Skin epidermis (tissue), 12 donors: ENCODE measurements at regions not wholly inside any gene's neighbourhood (a gene's known extent, or its start where the extent isn't known, plus 50 kb on each side); places are given as distances from the start of the nearest gene placed in this dataset.
A peak's percentile ranks its signal among the peaks of the same experiment; 100 is the strongest.
"Not testable (repeated sequence)": the region's sequence is repeated elsewhere in the genome, so short reads cannot be mapped to it uniquely, and the experiment has no call there.

ENCODE experiments used
- H3K27ac ChIP-seq, 21 experiments: fragments of 200-600 bp; sonication (generic) in 11 of 21; one replicate each; pipeline ENCODE4 v1.5.0; 2020; ENCODE audit warnings: mild to moderate bottlenecking in 3 of 21, inconsistent platforms in 2 of 21, moderate library complexity in 2 of 21
- H3K4me3 ChIP-seq, 7 experiments: fragments of 200-600 bp; sonication (generic) in 2 of 7; one replicate each; pipeline ENCODE4 v1.5.0; 2020; ENCODE audit warnings: inconsistent platforms in 2 of 7, mild to moderate bottlenecking in 2 of 7, moderate library complexity in 1 of 7

DNA sequence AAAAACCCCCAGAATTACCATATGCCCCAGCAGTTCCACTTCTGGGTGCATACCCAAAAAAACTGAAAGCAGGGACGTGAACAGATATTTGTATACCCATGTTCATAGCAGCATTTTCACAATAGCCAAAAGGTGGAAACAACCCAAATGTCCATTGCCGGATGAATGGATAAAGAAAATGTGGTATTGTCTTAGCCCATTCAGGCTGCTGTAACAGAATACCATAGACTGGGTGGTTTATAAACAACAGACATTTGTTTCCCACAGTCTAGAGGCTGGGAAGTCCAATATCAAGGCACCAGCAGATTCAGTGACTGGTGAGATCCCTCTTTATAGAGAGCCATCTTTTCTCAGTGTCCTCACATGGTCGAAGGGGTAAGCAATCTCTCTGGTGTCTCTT lies 182.1 kb upstream of the ANKRD28 start:
- H3K27ac ChIP-seq = no peak overlapping the region
- H3K4me3 ChIP-seq = no peak overlapping the region

- H3K4me3 ChIP-seq = no peak overlapping the region
- peak overlapping the region in 8 of 21 experiments; percentile 2 to 84 (median 76) for H3K27ac ChIP-seq
Observed at GRCh38 chr3:15982243-15982642, 184.5 kb upstream of the ANKRD28 start.

DNA sequence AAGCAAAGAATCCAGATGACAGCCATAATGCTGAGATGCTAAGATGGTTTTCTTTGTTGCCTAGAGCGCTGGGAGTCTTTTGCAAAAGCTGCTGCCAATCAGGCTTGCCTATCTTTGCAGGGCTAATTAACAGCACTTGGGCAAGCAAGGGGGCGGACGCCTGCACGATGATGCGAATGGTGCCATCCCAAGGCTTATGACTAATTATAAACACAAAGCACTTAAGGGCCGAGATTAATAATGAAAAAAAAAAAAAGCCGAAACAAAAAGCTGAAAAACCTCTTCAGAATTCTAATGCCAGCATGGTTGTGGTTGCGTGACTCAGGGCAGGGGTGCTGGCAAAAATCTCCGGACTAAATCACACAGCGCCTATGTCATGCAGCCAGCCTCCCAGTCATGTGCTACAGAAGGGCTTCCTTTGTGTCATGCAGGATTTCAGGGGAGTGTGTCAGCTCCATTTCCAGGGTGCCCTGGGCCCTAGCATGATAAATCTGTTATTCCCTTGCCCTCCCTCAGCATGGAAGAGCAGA lies 185.0 kb upstream of the ANKRD28 start:
- Histone ChIP-seq H3K4me3 (no peak overlapping the region), H3K27ac (peak overlapping the region in 17 of 21 experiments; percentile 16 to 84 (median 59))

GRCh38 chr3:15983232-15983631 lies 185.5 kb upstream of the ANKRD28 start:
- H3K4me3 ChIP-seq = no peak overlapping the region
- peak overlapping the region in 17 of 21 experiments; percentile 16 to 84 (median 60) for H3K27ac ChIP-seq

DNA sequence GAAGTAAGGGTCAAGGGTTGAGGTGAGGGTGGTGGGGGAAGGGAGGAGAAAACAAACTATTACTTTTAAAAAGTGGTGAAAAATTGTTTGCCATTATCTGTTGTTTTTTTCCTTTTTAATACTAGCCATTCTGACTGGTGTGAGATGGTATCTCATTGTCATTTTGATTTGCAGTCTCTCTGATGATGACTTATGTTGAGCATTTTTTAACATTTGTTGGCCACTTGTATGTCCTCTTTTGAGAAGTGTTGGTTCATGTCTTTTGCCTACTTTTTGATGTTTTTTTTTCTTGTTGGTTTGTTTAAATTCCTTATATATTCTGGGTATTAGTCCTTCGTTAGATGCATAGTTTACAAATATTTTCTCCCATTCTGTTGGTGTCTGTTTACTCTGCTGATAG lies 185.9 kb upstream of the ANKRD28 start:
- peak overlapping the region in 15 of 21 experiments; percentile 16 to 84 (median 67) for H3K27ac ChIP-seq
- H3K4me3 ChIP-seq = no peak overlapping the region

- no peak overlapping the region for H3K27ac ChIP-seq
- no peak overlapping the region for H3K4me3 ChIP-seq
Observed at GRCh38 chr3:15989419-15989818, 185.1 kb upstream of the GALNT15 start.

DNA sequence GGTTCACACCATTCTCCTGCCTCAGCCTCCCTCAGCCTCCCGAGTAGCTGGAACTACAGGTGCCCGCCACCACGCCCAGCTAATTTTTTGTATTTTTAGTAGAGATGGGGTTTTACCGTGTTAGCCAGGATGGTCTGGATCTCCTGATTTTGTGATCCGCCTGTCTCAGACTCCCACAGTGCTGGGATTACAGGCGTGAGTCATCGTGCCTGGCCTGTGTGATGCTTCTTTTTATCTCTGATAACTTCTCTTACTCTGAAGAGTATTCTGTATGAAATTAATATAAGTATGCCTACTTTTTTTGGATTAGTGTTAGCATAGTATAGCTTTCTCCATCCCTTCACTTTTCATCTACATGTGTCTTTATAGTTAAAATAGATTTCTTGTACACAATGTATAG lies 180.8 kb upstream of the GALNT15 start:
- H3K27ac ChIP-seq, H3K4me3 ChIP-seq: not testable (repeated sequence)

DNA sequence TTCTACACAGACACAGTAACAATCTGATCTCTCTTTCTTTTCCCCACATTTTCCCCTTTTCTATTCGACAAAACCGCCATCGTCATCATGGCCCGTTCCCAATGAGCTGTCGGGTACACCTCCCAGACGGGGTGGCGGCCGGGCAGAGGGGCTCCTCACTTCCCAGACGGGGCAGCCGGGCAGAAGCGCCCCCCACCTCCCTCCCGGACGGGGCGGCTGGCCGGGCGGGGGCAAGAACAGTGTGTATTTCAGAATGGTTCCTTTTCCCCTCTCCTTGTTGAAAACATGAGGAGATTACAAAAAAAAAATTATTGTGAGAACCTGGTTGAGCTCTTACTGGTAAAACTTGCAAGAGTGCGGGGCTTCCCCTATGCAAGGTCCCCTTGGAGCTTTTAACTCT lies 178.0 kb upstream of the GALNT15 start:
- H3K27ac ChIP-seq, H3K4me3 ChIP-seq: not testable (repeated sequence)

DNA sequence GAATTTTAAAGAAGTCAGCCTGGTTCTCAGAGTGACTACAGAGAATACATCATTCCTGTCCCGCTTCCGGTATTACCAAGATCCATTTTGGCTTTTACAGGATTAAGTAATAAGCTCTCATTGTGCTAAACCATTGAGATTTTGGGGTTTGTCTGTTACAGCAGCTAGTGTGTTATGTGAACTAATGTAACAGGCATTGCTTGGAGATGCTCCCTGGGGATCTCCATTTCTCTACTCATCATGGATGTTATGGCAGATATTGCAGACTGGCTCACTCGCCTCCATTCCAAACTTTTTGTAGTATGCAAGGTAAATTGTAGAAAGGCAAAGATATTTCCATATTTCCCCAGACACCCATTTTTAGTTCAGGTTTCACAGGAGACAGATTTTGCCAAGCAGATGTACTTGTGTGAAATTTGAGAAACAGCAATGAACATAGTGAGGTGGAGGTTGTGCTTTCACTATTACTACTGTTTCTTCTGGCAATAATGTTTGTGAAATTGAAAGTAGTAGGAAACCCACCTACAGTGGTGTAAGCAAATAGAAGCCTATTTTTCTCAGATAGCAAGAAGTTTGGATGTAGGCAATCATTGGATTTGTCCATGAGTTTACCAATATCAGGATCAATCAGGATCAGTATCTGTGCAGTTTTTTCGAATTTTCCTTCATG lies 177.1 kb upstream of the GALNT15 start:
- no peak overlapping the region for H3K27ac ChIP-seq
- no peak overlapping the region for H3K4me3 ChIP-seq

DNA sequence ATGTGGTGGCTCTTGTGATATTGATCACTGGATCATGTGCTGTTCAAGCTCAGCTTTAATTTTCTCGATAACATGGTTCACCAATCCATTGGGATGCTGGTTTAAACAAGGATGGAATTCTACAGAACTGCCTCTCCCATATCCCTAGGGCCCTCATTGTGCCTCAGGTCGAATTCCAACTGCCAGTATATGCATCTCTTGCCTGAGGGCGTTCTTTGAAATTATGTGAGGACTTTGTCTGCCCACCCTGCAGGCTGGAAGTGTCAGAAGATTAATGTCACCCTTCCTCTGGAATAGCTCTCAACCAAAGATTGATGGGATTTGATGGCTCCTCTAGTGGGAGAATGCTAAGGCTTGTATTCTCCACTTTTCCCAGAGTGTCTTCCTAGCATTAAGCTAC lies 175.6 kb upstream of the GALNT15 start:
- Histone ChIP-seq H3K4me3 (no peak overlapping the region), H3K27ac (no peak overlapping the region)

GRCh38 chr3:16004812-16005211 lies 169.7 kb upstream of the GALNT15 start:
- no peak overlapping the region for H3K27ac ChIP-seq
- no peak overlapping the region for H3K4me3 ChIP-seq

DNA sequence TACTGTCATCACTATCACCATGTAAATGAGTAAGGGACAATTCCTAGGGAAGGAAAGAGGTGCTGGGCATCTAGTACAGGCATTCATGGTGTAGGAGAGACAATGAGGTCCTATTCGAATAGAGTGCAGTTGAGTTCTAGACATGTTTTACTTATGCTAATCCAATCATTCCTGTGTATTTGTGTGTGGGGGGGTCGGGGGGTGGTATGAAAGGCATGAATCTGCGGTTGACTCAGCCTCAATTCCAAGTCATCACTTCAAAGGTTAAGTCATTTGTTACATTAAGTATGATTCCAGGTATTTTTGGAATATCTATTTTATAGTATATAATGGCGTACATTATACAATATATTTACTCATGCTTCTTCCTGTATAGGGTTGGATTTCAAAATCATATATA lies 163.1 kb upstream of the GALNT15 start:
- no peak overlapping the region for H3K27ac ChIP-seq
- H3K4me3 ChIP-seq = no peak overlapping the region

GRCh38 chr3:16012086-16012485 lies 162.4 kb upstream of the GALNT15 start:
- Histone ChIP-seq H3K27ac (no peak overlapping the region), H3K4me3 (no peak overlapping the region)

GRCh38 chr3:16013568-16013967 lies 160.9 kb upstream of the GALNT15 start:
- H3K27ac ChIP-seq = no peak overlapping the region
- H3K4me3 ChIP-seq = no peak overlapping the region

DNA sequence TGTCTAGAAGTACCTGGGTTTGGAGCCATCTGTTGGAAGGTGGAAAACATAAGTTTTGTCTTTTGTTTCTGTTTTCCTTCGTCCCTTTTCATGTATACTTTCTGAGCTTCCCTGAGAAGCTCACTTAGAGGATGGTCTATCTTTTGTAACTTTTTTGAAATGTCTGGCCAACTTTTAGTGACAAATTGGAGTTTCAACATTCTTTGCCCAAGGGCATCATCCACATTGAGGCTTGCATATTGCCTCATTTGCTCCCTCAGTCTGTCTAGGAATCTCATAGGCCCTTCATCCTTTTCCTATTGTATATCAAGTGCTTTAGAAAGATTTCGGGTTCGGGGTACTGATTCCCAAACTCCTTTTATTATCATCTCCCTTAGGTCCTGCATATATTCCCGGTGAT lies 152.7 kb upstream of the GALNT15 start:
- H3K27ac ChIP-seq, H3K4me3 ChIP-seq: not testable (repeated sequence)

DNA sequence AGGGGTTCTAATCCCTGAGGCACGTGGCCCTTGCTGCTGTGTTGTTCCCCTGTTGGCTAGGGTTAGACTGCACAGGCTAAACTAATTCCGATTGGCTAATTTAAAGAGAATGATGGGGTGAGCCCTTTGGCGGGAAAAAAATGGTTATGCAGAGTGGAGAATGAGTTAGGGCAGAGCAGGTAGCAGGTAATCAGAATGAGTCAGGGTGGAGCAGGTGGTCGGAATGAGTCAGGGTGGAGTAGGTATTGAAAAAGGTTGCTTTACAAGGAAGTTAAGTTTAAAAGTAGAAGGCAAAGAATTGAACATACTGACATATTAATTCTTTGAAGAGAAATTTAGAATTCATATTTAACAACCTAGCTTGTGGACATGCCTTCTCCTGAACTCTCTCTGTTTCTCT lies 150.6 kb upstream of the GALNT15 start:
- not testable (repeated sequence) for H3K27ac ChIP-seq, H3K4me3 ChIP-seq

DNA sequence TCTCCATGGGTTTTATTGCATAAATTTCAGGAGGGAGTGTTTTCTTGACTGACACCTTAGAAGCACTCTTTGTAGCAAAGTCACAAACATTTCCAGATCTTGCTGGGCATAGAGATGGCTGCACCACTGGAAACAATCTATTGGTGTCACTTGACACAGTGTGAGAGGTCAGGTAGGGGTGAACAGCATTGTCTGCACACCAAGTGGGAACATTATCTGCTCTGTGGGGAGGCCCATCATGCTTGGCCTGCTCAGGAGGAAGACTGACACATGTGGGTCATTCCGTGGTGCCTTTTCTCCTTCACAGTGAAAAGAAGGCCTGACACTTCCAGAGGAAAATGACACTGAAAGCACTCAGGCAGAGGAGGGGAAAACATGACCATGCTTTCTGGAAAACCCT lies 149.9 kb upstream of the GALNT15 start:
- no peak overlapping the region for H3K27ac ChIP-seq
- H3K4me3 ChIP-seq = no peak overlapping the region

GRCh38 chr3:16026753-16027152 lies 147.7 kb upstream of the GALNT15 start:
- Histone ChIP-seq H3K4me3 (no peak overlapping the region), H3K27ac (no peak overlapping the region)

DNA sequence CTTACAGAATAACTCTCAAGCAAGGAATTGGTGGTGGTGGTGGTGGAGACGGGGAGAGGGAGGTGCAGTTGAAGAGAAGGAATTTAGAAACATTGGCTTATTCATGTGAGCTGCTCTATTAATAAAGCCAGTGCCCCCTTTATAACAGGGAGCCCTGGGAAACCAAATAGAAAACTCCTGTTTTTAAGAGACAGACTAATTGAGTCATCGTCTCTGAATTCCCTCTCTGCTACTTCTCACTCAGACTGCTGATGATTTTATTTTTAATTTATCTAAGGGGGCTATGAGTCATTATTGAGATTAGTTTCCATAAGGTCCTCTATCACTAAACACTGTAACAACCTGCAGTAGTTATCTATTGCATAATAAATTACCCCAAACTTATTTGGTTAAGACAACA lies 145.9 kb upstream of the GALNT15 start:
- Histone ChIP-seq H3K27ac (no peak overlapping the region), H3K4me3 (no peak overlapping the region)

GRCh38 chr3:16030342-16030741 lies 144.1 kb upstream of the GALNT15 start:
- Histone ChIP-seq H3K4me3 (no peak overlapping the region), H3K27ac (no peak overlapping the region)

- Histone ChIP-seq H3K27ac (no peak overlapping the region), H3K4me3 (no peak overlapping the region)
Observed at GRCh38 chr3:16031434-16031833, 143.0 kb upstream of the GALNT15 start.
